Sigmoid colon (tissue), 6 donors: ENCODE measurements at regions not wholly inside any gene's neighbourhood (a gene's known extent, or its start where the extent isn't known, plus 50 kb on each side); places are given as distances from the start of the nearest gene placed in this dataset.

ENCODE experiments used
- DNase-seq: peaks from one replicate; pipeline ENCODE4 v3.0.0-alpha.2; 2019
- H3K27ac ChIP-seq, 4 donors: fragments of 200-600 bp; sonication (generic); one replicate each; pipeline ENCODE4 v1.5.1; 2016 to 2019; ENCODE audit warnings: mild to moderate bottlenecking in 1 of 4
- H3K27me3 ChIP-seq, 3 donors: fragments of 200-600 bp; sonication (generic); one replicate each; pipeline ENCODE4 v1.5.1; 2019; ENCODE audit warnings: mild to moderate bottlenecking in 1 of 3
- H3K36me3 ChIP-seq, 4 donors: fragments of 200-600 bp; sonication (generic); one replicate each; pipeline ENCODE4 v1.5.1; 2016 to 2019
- H3K4me1 ChIP-seq, 4 donors: fragments of 200-600 bp; sonication (generic); one replicate each; pipeline ENCODE4 v1.5.1; 2017 to 2019
- H3K4me3 ChIP-seq, 4 donors: fragments of 200-600 bp; sonication (generic); one replicate each; pipeline ENCODE4 v1.5.1; 2017 to 2019; ENCODE audit warnings: mild to moderate bottlenecking in 2 of 4, moderate library complexity in 1 of 4
- H3K9me3 ChIP-seq, 4 donors: fragments of 200-600 bp in 3 of 4; sonication (generic) in 3 of 4; one replicate each; pipeline versions ENCODE4 v1.5.1 to v1.6.1; 2013 to 2019
- EP300 ChIP-seq, 4 donors: sonication (generic); formaldehyde crosslinking; IDR thresholded peaks; one replicate each; pipeline ENCODE4 v1.6.1; 2017; ENCODE audit warnings: antibody characterized with exemption in 4 of 4
- POLR2A ChIP-seq, 2 donors: fragments of 450-650 bp; IDR thresholded peaks; one replicate each; pipeline ENCODE4 v1.6.1; 2016; ENCODE audit warnings: antibody characterized with exemption in 2 of 2, mild to moderate bottlenecking in 2 of 2, moderate library complexity in 2 of 2
- POLR2AphosphoS5 ChIP-seq, 4 donors: sonication (generic); formaldehyde crosslinking; IDR thresholded peaks; one replicate each; pipeline ENCODE4 v1.6.1; 2017; ENCODE audit warnings: antibody characterized with exemption in 4 of 4
- WGBS, 2 donors: extraction: QIAGEN DNeasy Blood & Tissue Kit; methylation state at CpG; one replicate each; pipeline ENCODE4 v1.1.7; 2013; 5-methylcytosine and 5-hydroxymethylcytosine counted together
- intact Hi-C: fragments of 100-400 bp; cut with DNase I; formaldehyde crosslinking; loops from one replicate; pipeline ENCODE4 v1.15.1; 2023
- TF ChIP-seq, protein P1 (sequence below), 4 experiments: fragments of 450-650 bp in 3 of 4; fragments of 200-600 bp in 1 of 4; IDR thresholded peaks; one replicate each; pipeline ENCODE4 v1.5.1; 2016 to 2019; ENCODE audit warnings: antibody characterized with exemption in 4 of 4, mild to moderate bottlenecking in 3 of 4, moderate library complexity in 2 of 4
- donor health status: healthy with polysubstance abuse.
- donor health status: healthy.

DNA sequence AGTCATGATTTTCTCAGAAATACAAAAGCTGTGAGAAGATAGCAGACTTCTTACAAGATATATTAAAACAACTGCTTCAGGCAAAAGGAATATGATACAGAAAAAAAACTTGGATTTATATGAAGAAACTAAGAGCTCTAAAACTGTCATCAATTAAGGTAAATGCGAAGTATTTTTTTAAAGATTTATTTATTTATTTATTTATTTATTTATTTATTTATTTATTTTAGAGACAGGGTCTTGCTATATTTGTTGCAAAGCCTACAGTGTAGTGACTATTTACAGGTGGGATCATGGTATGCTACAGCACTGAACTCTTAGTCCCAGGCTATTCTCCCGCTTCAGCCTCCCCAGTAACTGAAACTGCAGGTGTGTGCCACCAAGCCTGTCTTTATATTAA lies 274.3 kb upstream of the BCHE start:
- H3K27ac ChIP-seq, result no peak overlapping the region
- H3K4me1 ChIP-seq, result peaks cover 0 to 12% (median 0%) of the 10 kb centered on the region in 4 donors
- TF ChIP-seq, protein P1, sequence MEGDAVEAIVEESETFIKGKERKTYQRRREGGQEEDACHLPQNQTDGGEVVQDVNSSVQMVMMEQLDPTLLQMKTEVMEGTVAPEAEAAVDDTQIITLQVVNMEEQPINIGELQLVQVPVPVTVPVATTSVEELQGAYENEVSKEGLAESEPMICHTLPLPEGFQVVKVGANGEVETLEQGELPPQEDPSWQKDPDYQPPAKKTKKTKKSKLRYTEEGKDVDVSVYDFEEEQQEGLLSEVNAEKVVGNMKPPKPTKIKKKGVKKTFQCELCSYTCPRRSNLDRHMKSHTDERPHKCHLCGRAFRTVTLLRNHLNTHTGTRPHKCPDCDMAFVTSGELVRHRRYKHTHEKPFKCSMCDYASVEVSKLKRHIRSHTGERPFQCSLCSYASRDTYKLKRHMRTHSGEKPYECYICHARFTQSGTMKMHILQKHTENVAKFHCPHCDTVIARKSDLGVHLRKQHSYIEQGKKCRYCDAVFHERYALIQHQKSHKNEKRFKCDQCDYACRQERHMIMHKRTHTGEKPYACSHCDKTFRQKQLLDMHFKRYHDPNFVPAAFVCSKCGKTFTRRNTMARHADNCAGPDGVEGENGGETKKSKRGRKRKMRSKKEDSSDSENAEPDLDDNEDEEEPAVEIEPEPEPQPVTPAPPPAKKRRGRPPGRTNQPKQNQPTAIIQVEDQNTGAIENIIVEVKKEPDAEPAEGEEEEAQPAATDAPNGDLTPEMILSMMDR (IDR thresholded peaks at IDR 0.05), result no peak
- TF ChIP-seq EP300 (IDR thresholded peaks at IDR 0.05) (no peak), POLR2A (IDR thresholded peaks at IDR 0.05) (no peak)
- no peaks in the 10 kb centered on the region for H3K36me3 ChIP-seq
- no peak overlapping the region for H3K4me3 ChIP-seq
- no peaks in the 10 kb centered on the region for H3K9me3 ChIP-seq
- WGBS, 2 donors, result 92% methylated on average over 2 of the region's 2 CpGs
- intact Hi-C loops, result no loop called here
- DNase-seq, result no peak
- no peaks in the 10 kb centered on the region for H3K27me3 ChIP-seq

- peaks cover 0 to 12% (median 0%) of the 10 kb centered on the region in 4 donors for H3K4me1 ChIP-seq
- WGBS, 2 donors, result 76 to 82% methylated on average over 3 of the region's 3 CpGs
- TF ChIP-seq POLR2A (IDR thresholded peaks at IDR 0.05) (no peak), POLR2AphosphoS5 (IDR thresholded peaks at IDR 0.05) (no peak)
- TF ChIP-seq, protein P1 (IDR thresholded peaks at IDR 0.05), result no peak
- intact Hi-C loops, result no loop called here
- no peak overlapping the region for H3K4me3 ChIP-seq
- H3K27me3 ChIP-seq, result no peaks in the 10 kb centered on the region
- H3K36me3 ChIP-seq, result no peaks in the 10 kb centered on the region
- no peak for DNase-seq
- H3K27ac ChIP-seq, result no peak overlapping the region
- H3K9me3 ChIP-seq, result no peaks in the 10 kb centered on the region
Observed at GRCh38 chr3:166110102-166110501, 272.9 kb upstream of the BCHE start.

DNA sequence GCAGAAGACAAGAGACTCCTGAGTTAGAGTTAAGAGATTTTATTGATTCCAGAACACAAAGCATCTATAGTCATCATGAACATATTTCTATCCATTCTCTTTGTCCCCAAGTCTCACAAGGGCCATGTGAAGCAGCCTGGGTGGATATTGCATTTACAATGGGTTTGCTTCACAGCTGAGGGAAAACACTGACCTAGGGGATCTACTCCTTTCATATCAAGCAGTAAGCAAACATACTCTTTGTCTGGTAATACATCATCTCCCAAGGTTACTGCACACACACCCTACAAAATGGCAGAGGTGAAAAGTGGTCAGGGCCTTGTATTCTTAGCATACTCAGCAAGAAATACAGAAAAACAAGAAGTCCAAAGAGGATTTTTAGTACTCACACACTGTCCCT lies 267.7 kb upstream of the BCHE start:
- intact Hi-C loops, result no loop called here
- no peak for DNase-seq
- H3K36me3 ChIP-seq, result no peaks in the 10 kb centered on the region
- no peak overlapping the region for H3K27ac ChIP-seq
- H3K9me3 ChIP-seq, result no peaks in the 10 kb centered on the region
- no peak overlapping the region for H3K4me3 ChIP-seq
- no peaks in the 10 kb centered on the region for H3K27me3 ChIP-seq
- TF ChIP-seq POLR2A (IDR thresholded peaks at IDR 0.05) (no peak), EP300 (IDR thresholded peaks at IDR 0.05) (no peak), POLR2AphosphoS5 (IDR thresholded peaks at IDR 0.05) (no peak)
- TF ChIP-seq, protein P1 (IDR thresholded peaks at IDR 0.05), result no peak
- H3K4me1 ChIP-seq, result peaks cover 0 to 6% (median 0%) of the 10 kb centered on the region in 4 donors

- Histone ChIP-seq H3K9me3 (no peaks in the 10 kb centered on the region), H3K4me3 (no peak overlapping the region), H3K4me1 (no peaks in the 10 kb centered on the region), H3K27ac (no peak overlapping the region), H3K27me3 (no peaks in the 10 kb centered on the region), H3K36me3 (no peaks in the 10 kb centered on the region)
- no peak for DNase-seq
- 93 to 94% methylated on average over 1 of the region's 1 CpG for WGBS, 2 donors
- TF ChIP-seq POLR2A (IDR thresholded peaks at IDR 0.05) (no peak), POLR2AphosphoS5 (IDR thresholded peaks at IDR 0.05) (no peak), EP300 (IDR thresholded peaks at IDR 0.05) (no peak)
- TF ChIP-seq, protein P1 (IDR thresholded peaks at IDR 0.05), result no peak
- intact Hi-C loops, result no loop called here
Observed at GRCh38 chr3:166100730-166101129, 263.5 kb upstream of the BCHE start.

DNA sequence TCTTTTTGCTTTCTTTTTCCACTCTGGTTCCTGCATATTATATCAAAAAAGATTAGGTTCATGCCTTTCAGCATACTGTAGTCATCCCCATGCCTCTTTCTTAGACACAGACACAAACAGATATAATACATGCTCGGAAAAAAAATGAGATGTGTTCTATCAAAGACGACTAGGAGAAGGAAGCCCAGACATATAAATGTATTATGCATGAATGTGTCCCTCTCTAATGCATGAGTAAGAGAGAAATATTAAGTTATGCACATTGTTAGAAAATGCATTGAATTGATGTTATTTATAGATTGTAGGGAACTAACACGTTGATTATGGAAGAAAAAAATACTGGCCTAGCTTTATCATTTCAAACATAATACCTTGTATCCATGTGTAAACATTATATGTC lies 252.4 kb upstream of the BCHE start:
- H3K4me1 ChIP-seq, result no peaks in the 10 kb centered on the region
- intact Hi-C loops, result no loop called here
- no peaks in the 10 kb centered on the region for H3K36me3 ChIP-seq
- no peaks in the 10 kb centered on the region for H3K27me3 ChIP-seq
- no peak overlapping the region for H3K4me3 ChIP-seq
- 52 to 65% methylated on average over 3 of the region's 3 CpGs for WGBS, 2 donors
- H3K27ac ChIP-seq, result no peak overlapping the region
- H3K9me3 ChIP-seq, result no peaks in the 10 kb centered on the region
- no peak for DNase-seq
- TF ChIP-seq POLR2AphosphoS5 (IDR thresholded peaks at IDR 0.05), result no peak
- TF ChIP-seq POLR2A (IDR thresholded peaks at IDR 0.05), result no peak
- TF ChIP-seq, protein P1 (IDR thresholded peaks at IDR 0.05), result no peak
- no peak for TF ChIP-seq EP300 (IDR thresholded peaks at IDR 0.05)
